Neural crest cell (in vitro differentiated cells): ENCODE measurements at regions not wholly inside any gene's neighbourhood (a gene's known extent, or its start where the extent isn't known, plus 50 kb on each side); places are given as distances from the start of the nearest gene placed in this dataset.

Experiments used
- DNase-seq: peaks from one replicate; pipeline ENCODE4 v3.0.0; 2021; ENCODE audit warnings: low read depth, mixed read lengths, low spot score
- H3K27ac Mint-ChIP-seq: one replicate; pipeline ENCODE4 v1.8.0; 2021; ENCODE audit warnings: mild to moderate bottlenecking, mixed read lengths; ENCODE audit not compliant: unreplicated experiment
- H3K27me3 Mint-ChIP-seq: 2 replicates; pipeline ENCODE4 v1.8.0; 2021; ENCODE audit warnings: low read depth, mild to moderate bottlenecking, mixed read lengths
- H3K36me3 Mint-ChIP-seq: 2 replicates; pipeline ENCODE4 v1.8.0; 2021; ENCODE audit warnings: low read depth, mild to moderate bottlenecking, mixed read lengths
- H3K4me1 Mint-ChIP-seq: 2 replicates; pipeline ENCODE4 v1.8.0; 2021; ENCODE audit warnings: mixed read lengths
- H3K4me3 Mint-ChIP-seq: one replicate; pipeline ENCODE4 v1.8.0; 2021; ENCODE audit warnings: mild to moderate bottlenecking, mixed read lengths
- H3K9me3 Mint-ChIP-seq: 2 replicates; pipeline ENCODE4 v1.8.0; 2021; ENCODE audit warnings: mixed read lengths
- TF ChIP-seq, protein P1 (sequence below): fragments of 200-600 bp; sonication (generic); conservative IDR thresholded peaks from 2 replicates; pipeline ENCODE4 v1.5.0; 2021; ENCODE audit warnings: antibody characterized with exemption, mild to moderate bottlenecking

- H3K27ac Mint-ChIP-seq: peak overlapping the region; percentile 10
- no peak overlapping the region for H3K4me3 Mint-ChIP-seq
Observed at GRCh38 chr9:81390792-81391456, 298.4 kb downstream of the TLE1 start.

GRCh38 chr9:81389569-81389993 lies 299.8 kb downstream of the TLE1 start:
- Mint-ChIP-seq H3K9me3 (no peaks in the 10 kb centered on the region), H3K4me1 (peaks cover 30% of the 10 kb centered on the region), H3K4me3 (no peak overlapping the region), H3K27me3 (no peaks in the 10 kb centered on the region), H3K36me3 (no peaks in the 10 kb centered on the region), H3K27ac (no peak overlapping the region)
- no peak for DNase-seq
- TF ChIP-seq, protein P1, sequence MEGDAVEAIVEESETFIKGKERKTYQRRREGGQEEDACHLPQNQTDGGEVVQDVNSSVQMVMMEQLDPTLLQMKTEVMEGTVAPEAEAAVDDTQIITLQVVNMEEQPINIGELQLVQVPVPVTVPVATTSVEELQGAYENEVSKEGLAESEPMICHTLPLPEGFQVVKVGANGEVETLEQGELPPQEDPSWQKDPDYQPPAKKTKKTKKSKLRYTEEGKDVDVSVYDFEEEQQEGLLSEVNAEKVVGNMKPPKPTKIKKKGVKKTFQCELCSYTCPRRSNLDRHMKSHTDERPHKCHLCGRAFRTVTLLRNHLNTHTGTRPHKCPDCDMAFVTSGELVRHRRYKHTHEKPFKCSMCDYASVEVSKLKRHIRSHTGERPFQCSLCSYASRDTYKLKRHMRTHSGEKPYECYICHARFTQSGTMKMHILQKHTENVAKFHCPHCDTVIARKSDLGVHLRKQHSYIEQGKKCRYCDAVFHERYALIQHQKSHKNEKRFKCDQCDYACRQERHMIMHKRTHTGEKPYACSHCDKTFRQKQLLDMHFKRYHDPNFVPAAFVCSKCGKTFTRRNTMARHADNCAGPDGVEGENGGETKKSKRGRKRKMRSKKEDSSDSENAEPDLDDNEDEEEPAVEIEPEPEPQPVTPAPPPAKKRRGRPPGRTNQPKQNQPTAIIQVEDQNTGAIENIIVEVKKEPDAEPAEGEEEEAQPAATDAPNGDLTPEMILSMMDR: no peak

More at GRCh38 chr9:81390792-81391456, 298.4 kb downstream of the TLE1 start:
- Mint-ChIP-seq H3K9me3 (no peaks in the 10 kb centered on the region), H3K4me1 (peaks cover 39% of the 10 kb centered on the region), H3K27me3 (no peaks in the 10 kb centered on the region), H3K36me3 (no peaks in the 10 kb centered on the region)
- TF ChIP-seq, protein P1: no peak
- DNase-seq: no peak

DNA sequence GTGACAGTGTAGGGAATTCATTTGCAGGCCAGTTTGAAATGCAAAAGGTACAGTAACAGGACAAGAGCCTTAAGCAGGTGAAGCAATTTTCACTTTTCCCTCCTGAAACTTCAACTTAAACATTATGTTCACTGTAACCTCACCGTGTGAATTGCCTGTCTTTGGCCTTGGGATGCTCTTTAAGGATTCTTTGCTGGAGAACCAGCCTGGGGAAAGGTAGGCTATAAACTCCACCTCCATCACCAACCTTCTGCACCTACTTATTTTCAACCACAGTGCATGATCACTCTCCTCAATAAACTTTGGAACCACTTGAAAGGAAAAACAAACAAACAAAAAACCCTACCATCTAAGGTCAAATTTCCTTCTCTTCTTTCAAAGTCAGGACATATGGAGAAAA lies 300.5 kb downstream of the TLE1 start:
- Mint-ChIP-seq H3K36me3 (no peaks in the 10 kb centered on the region), H3K4me3 (no peak overlapping the region), H3K27ac (no peak overlapping the region), H3K9me3 (no peaks in the 10 kb centered on the region), H3K4me1 (peaks cover 25% of the 10 kb centered on the region), H3K27me3 (no peaks in the 10 kb centered on the region)
- DNase-seq: no peak
- TF ChIP-seq, protein P1: no peak

GRCh38 chr9:81387360-81388106 lies 301.8 kb downstream of the TLE1 start:
- peaks cover 25% of the 10 kb centered on the region for H3K4me1 Mint-ChIP-seq
- H3K4me3 Mint-ChIP-seq: no peak overlapping the region
- H3K27me3 Mint-ChIP-seq: no peaks in the 10 kb centered on the region
- no peak overlapping the region for H3K27ac Mint-ChIP-seq
- no peak for DNase-seq
- no peaks in the 10 kb centered on the region for H3K36me3 Mint-ChIP-seq
- TF ChIP-seq, protein P1: no peak
- H3K9me3 Mint-ChIP-seq: no peaks in the 10 kb centered on the region

DNA sequence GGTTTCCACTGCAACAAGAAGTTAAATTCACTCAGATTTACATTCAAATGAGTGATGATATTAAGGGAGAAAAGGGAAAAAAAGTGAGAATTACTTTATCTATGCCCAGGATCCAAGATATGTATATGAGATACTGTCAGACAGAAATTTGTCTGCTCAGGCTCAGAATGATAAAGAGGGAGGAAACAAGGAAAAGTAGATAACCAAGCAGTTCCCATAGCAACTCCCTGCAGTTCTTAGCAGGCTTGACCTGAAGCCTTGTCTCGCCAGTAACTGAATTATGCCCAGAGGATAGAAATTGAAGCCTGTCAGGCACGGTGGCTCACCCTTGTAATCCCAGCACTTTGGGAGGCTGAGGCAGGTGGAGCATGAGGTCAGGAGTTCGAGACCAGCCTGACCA lies 304.4 kb downstream of the TLE1 start:
- Mint-ChIP-seq H3K27me3 (peaks cover 2% of the 10 kb centered on the region), H3K27ac (no peak overlapping the region), H3K36me3 (no peaks in the 10 kb centered on the region), H3K4me1 (peaks cover 23% of the 10 kb centered on the region), H3K9me3 (no peaks in the 10 kb centered on the region), H3K4me3 (no peak overlapping the region)
- DNase-seq: no peak
- TF ChIP-seq, protein P1: no peak
